HG03457 (cell line): ENCODE measurements at regions not wholly inside any gene's neighbourhood (a gene's known extent, or its start where the extent isn't known, plus 50 kb on each side); places are given as distances from the start of the nearest gene placed in this dataset.

Experiments
- ATAC-seq: cut with Tn5 transposase; IDR thresholded peaks from one replicate; pipeline ENCODE4 v1.9.1; 2021; ENCODE audit warnings: moderate number of reproducible peaks; ENCODE audit not compliant: unreplicated experiment

GRCh38 chr13:73901324-73902068, 232.7 kb downstream of the KLF12 start:
- ATAC-seq = no peak

- ATAC-seq = no peak
Measured at GRCh38 chr13:73900591-73900990, 233.6 kb downstream of the KLF12 start.

GRCh38 chr13:73898899-73899298, 235.3 kb downstream of the KLF12 start:
- ATAC-seq = no peak

GRCh38 chr13:73898276-73898675, 235.9 kb downstream of the KLF12 start:
- ATAC-seq = no peak

GRCh38 chr13:73894995-73895571, 239.1 kb downstream of the KLF12 start:
- no peak for ATAC-seq

- ATAC-seq = no peak
Measured at GRCh38 chr13:73893833-73894232, 240.4 kb downstream of the KLF12 start.

- no peak for ATAC-seq
Measured at GRCh38 chr13:73891805-73892204, 242.4 kb downstream of the KLF12 start.

- no peak for ATAC-seq
Measured at GRCh38 chr13:73883162-73883561, 251.0 kb downstream of the KLF12 start.

- no peak for ATAC-seq
Measured at GRCh38 chr13:73880365-73880764, 253.8 kb downstream of the KLF12 start.

- ATAC-seq = no peak
Measured at GRCh38 chr13:73879346-73880015, 254.7 kb downstream of the KLF12 start.

GRCh38 chr13:73877399-73877798, 256.8 kb downstream of the KLF12 start:
- ATAC-seq = no peak

GRCh38 chr13:73876323-73876722, 257.9 kb downstream of the KLF12 start:
- ATAC-seq = no peak

- no peak for ATAC-seq
Measured at GRCh38 chr13:73873940-73874830, 260.0 kb downstream of the KLF12 start.

GRCh38 chr13:73872397-73872796, 261.8 kb downstream of the KLF12 start:
- no peak for ATAC-seq

- ATAC-seq = no peak
Measured at GRCh38 chr13:73870970-73871935, 263.0 kb downstream of the KLF12 start.

GRCh38 chr13:73870036-73870741, 264.0 kb downstream of the KLF12 start:
- no peak for ATAC-seq

- no peak for ATAC-seq
Measured at GRCh38 chr13:73865027-73865426, 269.2 kb downstream of the KLF12 start.

GRCh38 chr13:73861136-73861535, 273.1 kb downstream of the KLF12 start:
- no peak for ATAC-seq

- ATAC-seq = no peak
Measured at GRCh38 chr13:73860501-73860900, 273.7 kb downstream of the KLF12 start.
